ENCODE measurements at regions not wholly inside any gene's neighbourhood (a gene's known extent, or its start where the extent isn't known, plus 50 kb on each side); places are given as distances from the start of the nearest gene placed in this dataset.
A peak's percentile ranks its signal among the peaks of the same experiment; 100 is the strongest.

GRCh38 chr3:88443066-88443465 is 293.3 kb downstream of the C3orf38 start:
- H3K9ac ChIP-seq (replicated peaks in 1 of 4; ENCODE audit: extremely low read depth in 1 of 4, low read depth in 3 of 4, low read length in 3 of 4): no peak overlapping the region
- no peak overlapping the region for H3K4me3 ChIP-seq (ENCODE audit: extremely low read depth in 1 of 4, insufficient read depth in 2 of 4, low read depth in 3 of 4, low read length in 4 of 4)
- no peaks in the 10 kb centered on the region for H3K79me2 ChIP-seq (ENCODE audit: control insufficient read depth in 1 of 2, insufficient read depth in 2 of 2, low read length in 2 of 2)
- no peak overlapping the region for H2BK15ac ChIP-seq (ENCODE audit: low read length)
- H3K36me3 ChIP-seq (ENCODE audit: control insufficient read depth in 2 of 4, insufficient read depth in 4 of 4, low read length in 3 of 4): no peaks in the 10 kb centered on the region
- POLR2A ChIA-PET (ENCODE audit: partially characterized antibody): no interaction called here
- CTCF ChIA-PET (ENCODE audit: partially characterized antibody): no interaction called here
- H3K27ac ChIP-seq (ENCODE audit: low read depth, low read length): no peak overlapping the region
- no peak overlapping the region for H3K4ac ChIP-seq (replicated peaks; ENCODE audit: insufficient read length, low read depth, low read length)
- TF ChIP-seq CBX5 (IDR thresholded peaks at IDR 0.05; ENCODE audit: low read depth, low read length) (no peak), SIN3A (conservative IDR thresholded peaks at IDR 0.05 in 1 of 2, IDR thresholded peaks at IDR 0.05 in 1 of 2; ENCODE audit: low read depth in 1 of 2, low read length in 2 of 2) (no peak), SAP30 (IDR thresholded peaks at IDR 0.05; ENCODE audit: insufficient read depth, insufficient replicate concordance, low read length) (no peak), PHF8 (conservative IDR thresholded peaks at IDR 0.05; ENCODE audit: low read depth, low read length) (no peak)
- no peaks in the 10 kb centered on the region for H3K79me1 ChIP-seq (ENCODE audit: low read depth, low read length)
- no peak overlapping the region for H2BK120ac ChIP-seq (replicated peaks; ENCODE audit: low read depth, low read length)
- DNase-seq (ENCODE audit: low read depth in 1 of 2, low spot score in 2 of 2): no peak
- WGBS, 2 experiments (ENCODE audit: extremely low coverage in 1 of 2, insufficient coverage in 1 of 2, insufficient read length in 1 of 2, insufficient replicate concordance in 2 of 2, low coverage in 1 of 2, low lambda C conversion rate in 2 of 2, missing lambda C conversion rate in 1 of 2): 83 to 100% methylated on average over 1 of the region's 1 CpG
- no peaks in the 10 kb centered on the region for H3K4me1 ChIP-seq (replicated peaks in 1 of 4; ENCODE audit: control insufficient read depth in 3 of 4, insufficient read depth in 4 of 4, low read length in 3 of 4)
- FAIRE-seq: no peak
- no peak overlapping the region for H2BK20ac ChIP-seq (ENCODE audit: low read length)
- no peaks in the 10 kb centered on the region for H3K27me3 ChIP-seq (replicated peaks in 1 of 4; ENCODE audit: control insufficient read depth in 3 of 4, extremely low read depth in 1 of 4, insufficient read depth in 3 of 4, low read length in 3 of 4)
- H2AK5ac ChIP-seq (ENCODE audit: low read depth, low read length): no peak overlapping the region
- no peak overlapping the region for H3K56ac ChIP-seq (replicated peaks; ENCODE audit: insufficient read length, low read depth, low read length)
- H4K5ac ChIP-seq (ENCODE audit: insufficient read length, low read depth, low read length): no peak overlapping the region
- H3K23me2 ChIP-seq (ENCODE audit: low read depth, low read length): no peaks in the 10 kb centered on the region
- no peak overlapping the region for H3K4me2 ChIP-seq (ENCODE audit: insufficient read depth in 1 of 2, low read depth in 2 of 2, low read length in 2 of 2)
- H4K91ac ChIP-seq (replicated peaks; ENCODE audit: insufficient read length, low read length): no peak overlapping the region
- H2BK5ac ChIP-seq (ENCODE audit: low read depth, low read length): no peak overlapping the region
- H3K9me3 ChIP-seq (ENCODE audit: insufficient read depth in 2 of 2, low read depth in 1 of 2, low read length in 1 of 2): no peaks in the 10 kb centered on the region
- H3K18ac ChIP-seq (ENCODE audit: extremely low read depth, low read length): no peak overlapping the region
- H3K23ac ChIP-seq (ENCODE audit: insufficient read length): no peak overlapping the region
- no peak overlapping the region for H3K14ac ChIP-seq (ENCODE audit: insufficient read length)
- H4K20me1 ChIP-seq (replicated peaks in 1 of 2; ENCODE audit: control insufficient read depth in 1 of 2, insufficient read depth in 2 of 2, low read length in 2 of 2): no peaks in the 10 kb centered on the region
- no peak overlapping the region for H4K8ac ChIP-seq (ENCODE audit: extremely low read depth, insufficient read depth, low read length)
- no peak overlapping the region for H2BK12ac ChIP-seq (ENCODE audit: low read depth, low read length)
- 0 out of 2 replicates have a peak overlapping the region, but pooled peaks have one; percentile 82 for H2AFZ ChIP-seq (ENCODE audit: low read length)

All from H1 (cell line).